Panc1 (cell line): ENCODE measurements at regions not wholly inside any gene's neighbourhood (a gene's known extent, or its start where the extent isn't known, plus 50 kb on each side); places are given as distances from the start of the nearest gene placed in this dataset.

Experiments used
- ATAC-seq: fragments of 200-7000 bp; cut with Tn5 transposase; 2 replicates; pipeline ENCODE4 v1.9.1; 2020; ENCODE audit warnings: mild to moderate bottlenecking, moderate library complexity
- BruUV-seq: library from RNA; stranded (reverse); fragments of 400-500 nt; replicated peaks from 2 replicates; lab custom pipeline; 2021; lab: Mats Ljungman, UMichigan
- CTCF ChIA-PET: fragments of 300-600 bp; sonication (Branson Sonifier 250); formaldehyde crosslinking; loops from one replicate; lab custom pipeline; 2022; ENCODE audit warnings: antibody characterized with exemption; lab: Charles Lee
- POLR2A ChIA-PET: fragments of 300-600 bp; sonication (Branson Sonifier 250); formaldehyde crosslinking; loops from one replicate; lab custom pipeline; 2022; ENCODE audit warnings: antibody characterized with exemption; lab: Charles Lee
- DNase-seq: peaks from one replicate; pipeline ENCODE4 v3.0.0-alpha.2; 2010; ENCODE audit warnings: low read depth, low spot score
- H3K27ac ChIP-seq: 2 replicates; pipeline ENCODE4 v1.5.1; 2011; ENCODE audit warnings: mild to moderate bottlenecking, low read length, inconsistent platforms
- H3K27me3 ChIP-seq: fragments of 200-500 bp; sonication (Bioruptor generic); 2 replicates; pipeline ENCODE4 v1.6.0; 2014; ENCODE audit warnings: low read length, inconsistent platforms; ENCODE audit not compliant: control insufficient read depth, insufficient read depth
- H3K36me3 ChIP-seq: fragments of 200-500 bp; sonication (Bioruptor generic); 2 replicates; pipeline ENCODE4 v1.5.1; 2014; ENCODE audit warnings: inconsistent platforms, mild to moderate bottlenecking, low read length, moderate library complexity; ENCODE audit not compliant: control insufficient read depth, insufficient read depth
- H3K4me1 ChIP-seq: 2 replicates; pipeline ENCODE4 v1.5.1; 2011; ENCODE audit warnings: inconsistent platforms, mild to moderate bottlenecking, low read length, moderate library complexity; ENCODE audit not compliant: control insufficient read depth, insufficient read depth
- H3K4me3 ChIP-seq, 2 experiments: 2 replicates each; pipeline ENCODE4 v1.5.1; 2011 to 2012; ENCODE audit warnings: low read depth in 2 of 2, low read length in 2 of 2, mild to moderate bottlenecking in 2 of 2, inconsistent platforms in 1 of 2, moderate library complexity in 1 of 2
- H3K9me3 ChIP-seq: fragments of 200-500 bp; sonication (Bioruptor generic); 2 replicates; pipeline ENCODE4 v1.5.1; 2014; ENCODE audit warnings: low read depth, mild to moderate bottlenecking, inconsistent platforms, low read length, moderate library complexity; ENCODE audit not compliant: control insufficient read depth, insufficient read depth
- POLR2AphosphoS5 ChIP-seq: IDR thresholded peaks from 2 replicates; pipeline ENCODE4 v1.6.1; 2012; ENCODE audit warnings: mild to moderate bottlenecking, low read depth, low read length, moderate library complexity
- SIN3A ChIP-seq: IDR thresholded peaks from 2 replicates; pipeline ENCODE4 v1.6.1; 2012; ENCODE audit warnings: low read depth, mild to moderate bottlenecking, low read length, moderate library complexity, borderline replicate concordance; ENCODE audit not compliant: insufficient read depth
- TCF7L2 ChIP-seq: IDR thresholded peaks from 2 replicates; pipeline ENCODE4 v1.6.1; 2011; ENCODE audit warnings: mild to moderate bottlenecking, low read depth, low read length, inconsistent platforms
- in situ Hi-C: cut with HindIII; loops from 2 replicates; pipeline ENCODE4 v1.10.0; 2016; ENCODE audit warnings: low sequenced_read_pairs, low pct_unique_long_range_greater_than_20kb
- intact Hi-C: fragments of 100-400 bp; cut with micrococcal nuclease; formaldehyde crosslinking; loops from one replicate; pipeline ENCODE4 v1.10.0; 2022; ENCODE audit not compliant: unreplicated experiment
- TF ChIP-seq, protein P1 (sequence below), 2 experiments: IDR thresholded peaks; 2 replicates each; pipeline ENCODE4 v1.6.1; 2011 to 2012; ENCODE audit warnings: low read depth in 2 of 2, control low read depth in 1 of 2, low read length in 1 of 2, mild to moderate bottlenecking in 1 of 2, moderate library complexity in 1 of 2; ENCODE audit not compliant: insufficient read depth in 1 of 2
- TF ChIP-seq, protein P2 (sequence below): fragments of 450-650 bp; IDR thresholded peaks from 2 replicates; pipeline ENCODE4 v1.5.1; 2017; ENCODE audit warnings: mild to moderate bottlenecking

DNA sequence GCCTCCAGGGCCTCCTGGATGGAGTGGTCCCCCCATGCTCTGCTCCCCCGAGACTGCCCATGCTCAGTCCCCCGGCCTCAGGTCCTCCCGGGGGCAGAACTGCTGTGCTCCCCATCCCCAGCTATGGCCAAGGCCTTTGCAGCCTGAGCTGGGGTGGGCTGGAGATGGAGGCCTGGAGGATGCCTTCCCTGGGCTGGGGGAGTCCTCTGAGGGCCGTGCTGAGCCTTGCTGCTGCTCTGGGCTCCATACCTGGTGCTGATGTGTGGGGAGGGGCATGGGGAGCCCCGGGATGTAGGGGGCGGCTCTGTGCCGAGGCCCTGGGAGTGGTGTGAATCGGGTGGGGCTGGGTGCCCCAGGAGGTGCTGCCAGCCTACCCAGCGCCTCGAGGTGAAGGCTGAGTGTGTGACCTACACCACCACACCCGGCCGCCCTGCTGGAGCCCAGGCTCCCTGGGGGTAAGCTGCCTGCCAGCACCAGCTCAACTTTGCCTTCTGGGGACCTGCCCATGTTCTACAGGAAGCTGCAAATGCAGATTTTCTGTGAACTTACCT is 109.5 kb downstream of the UNCX start:
- H3K4me1 ChIP-seq: no peaks in the 10 kb centered on the region
- CTCF ChIA-PET: no interaction called here
- BruUV-seq: no TSS peak
- in situ Hi-C loops (no loop called here), intact Hi-C loops (no loop called here)
- no peaks in the 10 kb centered on the region for H3K36me3 ChIP-seq
- ATAC-seq (peak; percentile 37; the same call in 1 of the 2 replicates), DNase-seq (no peak)
- no peak overlapping the region for H3K27ac ChIP-seq
- TF ChIP-seq SIN3A (no peak), TCF7L2 (no peak), POLR2AphosphoS5 (no peak)
- TF ChIP-seq, protein P1, sequence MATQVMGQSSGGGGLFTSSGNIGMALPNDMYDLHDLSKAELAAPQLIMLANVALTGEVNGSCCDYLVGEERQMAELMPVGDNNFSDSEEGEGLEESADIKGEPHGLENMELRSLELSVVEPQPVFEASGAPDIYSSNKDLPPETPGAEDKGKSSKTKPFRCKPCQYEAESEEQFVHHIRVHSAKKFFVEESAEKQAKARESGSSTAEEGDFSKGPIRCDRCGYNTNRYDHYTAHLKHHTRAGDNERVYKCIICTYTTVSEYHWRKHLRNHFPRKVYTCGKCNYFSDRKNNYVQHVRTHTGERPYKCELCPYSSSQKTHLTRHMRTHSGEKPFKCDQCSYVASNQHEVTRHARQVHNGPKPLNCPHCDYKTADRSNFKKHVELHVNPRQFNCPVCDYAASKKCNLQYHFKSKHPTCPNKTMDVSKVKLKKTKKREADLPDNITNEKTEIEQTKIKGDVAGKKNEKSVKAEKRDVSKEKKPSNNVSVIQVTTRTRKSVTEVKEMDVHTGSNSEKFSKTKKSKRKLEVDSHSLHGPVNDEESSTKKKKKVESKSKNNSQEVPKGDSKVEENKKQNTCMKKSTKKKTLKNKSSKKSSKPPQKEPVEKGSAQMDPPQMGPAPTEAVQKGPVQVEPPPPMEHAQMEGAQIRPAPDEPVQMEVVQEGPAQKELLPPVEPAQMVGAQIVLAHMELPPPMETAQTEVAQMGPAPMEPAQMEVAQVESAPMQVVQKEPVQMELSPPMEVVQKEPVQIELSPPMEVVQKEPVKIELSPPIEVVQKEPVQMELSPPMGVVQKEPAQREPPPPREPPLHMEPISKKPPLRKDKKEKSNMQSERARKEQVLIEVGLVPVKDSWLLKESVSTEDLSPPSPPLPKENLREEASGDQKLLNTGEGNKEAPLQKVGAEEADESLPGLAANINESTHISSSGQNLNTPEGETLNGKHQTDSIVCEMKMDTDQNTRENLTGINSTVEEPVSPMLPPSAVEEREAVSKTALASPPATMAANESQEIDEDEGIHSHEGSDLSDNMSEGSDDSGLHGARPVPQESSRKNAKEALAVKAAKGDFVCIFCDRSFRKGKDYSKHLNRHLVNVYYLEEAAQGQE (IDR thresholded peaks at IDR 0.05; ENCODE audit: insufficient read depth in 1 of 2, low read depth in 2 of 2, low read length in 1 of 2): no peak
- TF ChIP-seq, protein P2, sequence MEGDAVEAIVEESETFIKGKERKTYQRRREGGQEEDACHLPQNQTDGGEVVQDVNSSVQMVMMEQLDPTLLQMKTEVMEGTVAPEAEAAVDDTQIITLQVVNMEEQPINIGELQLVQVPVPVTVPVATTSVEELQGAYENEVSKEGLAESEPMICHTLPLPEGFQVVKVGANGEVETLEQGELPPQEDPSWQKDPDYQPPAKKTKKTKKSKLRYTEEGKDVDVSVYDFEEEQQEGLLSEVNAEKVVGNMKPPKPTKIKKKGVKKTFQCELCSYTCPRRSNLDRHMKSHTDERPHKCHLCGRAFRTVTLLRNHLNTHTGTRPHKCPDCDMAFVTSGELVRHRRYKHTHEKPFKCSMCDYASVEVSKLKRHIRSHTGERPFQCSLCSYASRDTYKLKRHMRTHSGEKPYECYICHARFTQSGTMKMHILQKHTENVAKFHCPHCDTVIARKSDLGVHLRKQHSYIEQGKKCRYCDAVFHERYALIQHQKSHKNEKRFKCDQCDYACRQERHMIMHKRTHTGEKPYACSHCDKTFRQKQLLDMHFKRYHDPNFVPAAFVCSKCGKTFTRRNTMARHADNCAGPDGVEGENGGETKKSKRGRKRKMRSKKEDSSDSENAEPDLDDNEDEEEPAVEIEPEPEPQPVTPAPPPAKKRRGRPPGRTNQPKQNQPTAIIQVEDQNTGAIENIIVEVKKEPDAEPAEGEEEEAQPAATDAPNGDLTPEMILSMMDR: no peak
- H3K9me3 ChIP-seq: no peaks in the 10 kb centered on the region
- POLR2A ChIA-PET: no interaction called here
- H3K27me3 ChIP-seq: no peaks in the 10 kb centered on the region
- no peak overlapping the region for H3K4me3 ChIP-seq

DNA sequence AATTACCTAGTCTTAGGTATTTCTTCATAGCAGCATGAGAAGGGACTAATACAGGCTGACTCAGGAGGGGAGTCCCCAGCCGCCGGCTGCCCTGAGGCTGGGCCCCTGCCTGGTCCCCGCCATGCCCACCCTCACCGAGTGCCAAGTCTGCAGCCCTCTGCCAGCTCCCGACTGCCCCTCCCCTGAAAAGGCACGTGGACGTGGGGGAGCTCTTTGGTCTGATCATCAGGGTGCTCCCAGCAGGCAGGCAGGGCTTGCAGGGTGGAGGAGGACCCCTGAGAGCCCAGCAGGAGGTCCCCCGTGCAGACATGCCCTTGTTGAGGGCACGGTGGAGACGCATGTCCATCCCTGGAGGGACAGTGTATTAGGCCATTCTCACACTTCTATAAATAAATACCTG is 110.9 kb downstream of the UNCX start:
- BruUV-seq: no TSS peak
- in situ Hi-C loops (no loop called here), intact Hi-C loops (no loop called here)
- POLR2A ChIA-PET: no interaction called here
- H3K27me3 ChIP-seq: no peaks in the 10 kb centered on the region
- no peaks in the 10 kb centered on the region for H3K9me3 ChIP-seq
- H3K36me3 ChIP-seq: no peaks in the 10 kb centered on the region
- no peaks in the 10 kb centered on the region for H3K4me1 ChIP-seq
- DNase-seq: no peak
- H3K27ac ChIP-seq: no peak overlapping the region
- no peak for ATAC-seq
- TF ChIP-seq POLR2AphosphoS5 (no peak), TCF7L2 (no peak), SIN3A (no peak)
- TF ChIP-seq, protein P2: no peak
- TF ChIP-seq, protein P1 (IDR thresholded peaks at IDR 0.05; ENCODE audit: insufficient read depth in 1 of 2, low read depth in 2 of 2, low read length in 1 of 2): no peak
- H3K4me3 ChIP-seq: no peak overlapping the region
- CTCF ChIA-PET: interaction anchor here (0.9 kb wide), 1 partner anchor 22 kb away, joined by 4 read pairs; no protein-coding TSS in a partner anchor
